ENCODE measurements at regions not wholly inside any gene's neighbourhood (a gene's known extent, or its start where the extent isn't known, plus 50 kb on each side); places are given as distances from the start of the nearest gene placed in this dataset.

GRCh38 chr5:153267506-153267905 lies 223.0 kb upstream of the GRIA1 start:
- TF ChIP-seq CTCF (optimal IDR thresholded peaks at IDR 0.05 in 1 of 3, IDR thresholded peaks at IDR 0.05 in 1 of 3, conservative IDR thresholded peaks at IDR 0.05 in 1 of 3; ENCODE audit: extremely low read depth in 1 of 3, insufficient read depth in 2 of 3, low read length in 3 of 3) (no peak), EZH2 (IDR thresholded peaks at IDR 0.05; ENCODE audit: low read length) (no peak)
